ENCODE measurements at regions not wholly inside any gene's neighbourhood (a gene's known extent, or its start where the extent isn't known, plus 50 kb on each side); places are given as distances from the start of the nearest gene placed in this dataset.

DNA sequence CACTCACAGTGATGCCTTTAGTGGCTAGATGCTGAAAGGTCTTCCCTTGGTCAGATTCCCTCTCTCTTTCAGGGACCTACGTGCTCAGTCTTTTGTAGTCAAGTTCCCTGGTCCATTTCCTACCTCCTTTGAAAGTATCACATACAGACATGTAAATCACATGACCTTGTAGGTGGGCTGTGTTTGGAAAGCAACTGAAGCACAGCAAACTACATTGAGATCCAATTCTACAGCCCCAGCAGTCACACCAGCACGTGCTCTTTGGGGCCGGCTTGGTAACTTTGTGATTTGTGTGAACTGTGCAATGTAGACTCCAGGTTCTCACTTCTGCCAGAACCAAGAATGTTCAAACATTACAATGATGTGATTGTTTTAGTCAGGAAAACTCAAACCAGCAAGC lies 89.7 kb upstream of the PLPP4 start:
- Histone ChIP-seq H3K9me3 (no peaks in the 10 kb centered on the region), H3K27me3 (no peaks in the 10 kb centered on the region), H3K4me3 (no peak overlapping the region), H3K36me3 (no peaks in the 10 kb centered on the region), H3K4me1 (no peaks in the 10 kb centered on the region), H3K27ac (no peak overlapping the region)
- TF ChIP-seq POLR2A (IDR thresholded peaks at IDR 0.05) = no peak
- intact Hi-C loops (cut with DNase I) = no loop called here
- DNase-seq (ENCODE audit: extremely low spot score in 2 of 2) = no peak

DNA sequence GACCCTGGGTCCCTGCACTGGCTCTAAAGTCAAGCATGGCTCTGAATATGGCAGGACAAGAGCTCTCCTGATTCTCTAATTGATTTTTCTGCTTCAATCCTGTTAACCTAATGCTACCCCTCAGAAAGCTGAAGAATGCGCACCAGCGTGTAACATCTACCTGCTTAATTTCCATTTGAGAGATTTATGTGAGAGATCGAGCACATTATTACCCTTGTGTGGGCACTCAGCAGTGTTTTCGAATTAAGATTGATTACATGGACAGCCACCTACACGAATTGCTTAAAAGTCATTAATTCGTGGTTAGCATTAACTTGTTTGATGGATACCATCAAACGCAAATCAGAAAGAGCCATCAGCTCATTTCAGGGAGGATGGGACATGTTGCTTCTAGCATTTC lies 88.7 kb upstream of the PLPP4 start:
- TF ChIP-seq, protein P1, sequence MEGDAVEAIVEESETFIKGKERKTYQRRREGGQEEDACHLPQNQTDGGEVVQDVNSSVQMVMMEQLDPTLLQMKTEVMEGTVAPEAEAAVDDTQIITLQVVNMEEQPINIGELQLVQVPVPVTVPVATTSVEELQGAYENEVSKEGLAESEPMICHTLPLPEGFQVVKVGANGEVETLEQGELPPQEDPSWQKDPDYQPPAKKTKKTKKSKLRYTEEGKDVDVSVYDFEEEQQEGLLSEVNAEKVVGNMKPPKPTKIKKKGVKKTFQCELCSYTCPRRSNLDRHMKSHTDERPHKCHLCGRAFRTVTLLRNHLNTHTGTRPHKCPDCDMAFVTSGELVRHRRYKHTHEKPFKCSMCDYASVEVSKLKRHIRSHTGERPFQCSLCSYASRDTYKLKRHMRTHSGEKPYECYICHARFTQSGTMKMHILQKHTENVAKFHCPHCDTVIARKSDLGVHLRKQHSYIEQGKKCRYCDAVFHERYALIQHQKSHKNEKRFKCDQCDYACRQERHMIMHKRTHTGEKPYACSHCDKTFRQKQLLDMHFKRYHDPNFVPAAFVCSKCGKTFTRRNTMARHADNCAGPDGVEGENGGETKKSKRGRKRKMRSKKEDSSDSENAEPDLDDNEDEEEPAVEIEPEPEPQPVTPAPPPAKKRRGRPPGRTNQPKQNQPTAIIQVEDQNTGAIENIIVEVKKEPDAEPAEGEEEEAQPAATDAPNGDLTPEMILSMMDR (IDR thresholded peaks at IDR 0.05) = no peak
- no peak for TF ChIP-seq POLR2AphosphoS5 (IDR thresholded peaks at IDR 0.05; ENCODE audit: insufficient read depth in 1 of 2, low read depth in 1 of 2)
- TF ChIP-seq POLR2A (IDR thresholded peaks at IDR 0.05) = no peak
- Histone ChIP-seq H3K9me3 (no peaks in the 10 kb centered on the region), H3K27ac (no peak overlapping the region), H3K27me3 (no peaks in the 10 kb centered on the region), H3K36me3 (no peaks in the 10 kb centered on the region), H3K4me1 (no peaks in the 10 kb centered on the region), H3K4me3 (no peak overlapping the region)
- intact Hi-C loops (cut with DNase I) = no loop called here
- DNase-seq (ENCODE audit: extremely low spot score in 2 of 2) = no peak

DNA sequence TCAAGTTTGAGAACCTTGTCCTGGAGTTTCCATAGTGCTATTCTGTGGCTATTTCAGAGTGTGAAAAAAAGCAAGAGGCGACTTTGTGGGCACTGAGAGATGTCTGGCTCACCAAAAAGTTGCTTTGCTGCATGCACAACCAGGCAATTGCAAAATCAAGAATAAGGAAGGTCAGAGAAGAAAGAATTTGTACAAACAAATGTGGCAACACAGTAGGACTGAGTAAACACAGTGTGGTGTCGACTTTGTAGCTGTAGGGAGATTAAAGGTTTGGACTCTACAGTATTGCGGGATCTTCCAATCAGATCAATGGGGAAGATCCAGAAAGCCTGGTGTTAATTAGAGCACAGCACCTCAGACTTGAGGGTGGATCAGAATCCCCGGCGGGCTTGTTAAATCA lies 88.1 kb upstream of the PLPP4 start:
- intact Hi-C loops (cut with DNase I) = no loop called here
- TF ChIP-seq POLR2AphosphoS5 (IDR thresholded peaks at IDR 0.05; ENCODE audit: insufficient read depth in 1 of 2, low read depth in 1 of 2) = no peak
- no peak for TF ChIP-seq POLR2A (IDR thresholded peaks at IDR 0.05)
- H3K27ac ChIP-seq = no peak overlapping the region
- H3K27me3 ChIP-seq = no peaks in the 10 kb centered on the region
- H3K9me3 ChIP-seq = no peaks in the 10 kb centered on the region
- no peak overlapping the region for H3K4me3 ChIP-seq
- DNase-seq (ENCODE audit: extremely low spot score in 2 of 2) = no peak
- H3K4me1 ChIP-seq = no peaks in the 10 kb centered on the region
- H3K36me3 ChIP-seq = no peaks in the 10 kb centered on the region

DNA sequence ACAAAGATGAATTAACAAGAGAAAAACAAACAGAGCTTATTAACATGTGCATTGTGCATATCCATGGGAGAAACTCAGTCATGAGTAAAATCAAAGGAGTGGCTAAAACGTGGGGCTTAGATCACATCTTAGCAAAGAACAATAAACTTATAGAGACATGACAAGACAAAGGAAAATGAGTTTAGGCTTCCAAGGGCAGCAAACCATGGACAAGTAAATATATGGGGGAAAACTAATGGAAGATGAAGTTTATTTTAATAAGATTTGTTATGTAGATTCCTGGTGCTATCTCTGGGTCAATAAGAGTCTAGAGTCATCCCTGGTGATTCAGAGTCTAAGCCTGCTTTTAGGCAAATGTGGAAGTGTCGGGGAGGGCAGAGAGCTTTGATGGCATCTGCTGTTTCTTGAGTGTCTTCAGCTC lies 87.2 kb upstream of the PLPP4 start:
- Histone ChIP-seq H3K27me3 (no peaks in the 10 kb centered on the region), H3K9me3 (no peaks in the 10 kb centered on the region), H3K27ac (no peak overlapping the region), H3K4me3 (no peak overlapping the region), H3K4me1 (no peaks in the 10 kb centered on the region), H3K36me3 (no peaks in the 10 kb centered on the region)
- DNase-seq (ENCODE audit: extremely low spot score in 2 of 2) = no peak
- TF ChIP-seq, protein P1 (IDR thresholded peaks at IDR 0.05) = no peak
- no peak for TF ChIP-seq POLR2AphosphoS5 (IDR thresholded peaks at IDR 0.05; ENCODE audit: insufficient read depth in 1 of 2, low read depth in 1 of 2)
- TF ChIP-seq POLR2A (IDR thresholded peaks at IDR 0.05) = no peak
- intact Hi-C loops (cut with DNase I) = no loop called here

DNA sequence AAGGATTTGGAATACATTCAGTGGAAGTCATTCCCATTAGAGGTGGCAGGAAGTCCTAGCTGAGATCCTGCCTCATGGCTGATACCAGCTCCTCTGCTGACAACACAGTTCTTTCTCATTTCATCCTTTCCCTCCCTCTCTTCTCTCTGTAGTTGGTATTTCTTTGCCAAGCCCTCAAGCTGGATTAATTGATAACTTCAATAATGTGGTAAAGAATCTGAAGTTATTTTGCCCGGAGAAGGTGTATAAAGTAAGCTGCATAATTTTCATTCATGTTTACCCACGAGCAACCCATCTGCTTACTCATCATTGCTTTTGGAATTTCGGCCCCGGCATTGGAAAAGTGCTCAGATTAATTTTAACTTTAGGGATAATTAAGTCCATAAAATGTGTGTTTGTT lies 85.2 kb upstream of the PLPP4 start:
- intact Hi-C loops (cut with DNase I) = no loop called here
- Histone ChIP-seq H3K27me3 (no peaks in the 10 kb centered on the region), H3K36me3 (no peaks in the 10 kb centered on the region), H3K27ac (no peak overlapping the region), H3K4me3 (no peak overlapping the region), H3K9me3 (no peaks in the 10 kb centered on the region), H3K4me1 (no peaks in the 10 kb centered on the region)
- DNase-seq (ENCODE audit: extremely low spot score in 2 of 2) = peak in 1 of 2 donors; percentile 13
- no peak for TF ChIP-seq POLR2A (IDR thresholded peaks at IDR 0.05)
- no peak for TF ChIP-seq POLR2AphosphoS5 (IDR thresholded peaks at IDR 0.05; ENCODE audit: insufficient read depth in 1 of 2, low read depth in 1 of 2)
- TF ChIP-seq, protein P1 (IDR thresholded peaks at IDR 0.05) = no peak

DNA sequence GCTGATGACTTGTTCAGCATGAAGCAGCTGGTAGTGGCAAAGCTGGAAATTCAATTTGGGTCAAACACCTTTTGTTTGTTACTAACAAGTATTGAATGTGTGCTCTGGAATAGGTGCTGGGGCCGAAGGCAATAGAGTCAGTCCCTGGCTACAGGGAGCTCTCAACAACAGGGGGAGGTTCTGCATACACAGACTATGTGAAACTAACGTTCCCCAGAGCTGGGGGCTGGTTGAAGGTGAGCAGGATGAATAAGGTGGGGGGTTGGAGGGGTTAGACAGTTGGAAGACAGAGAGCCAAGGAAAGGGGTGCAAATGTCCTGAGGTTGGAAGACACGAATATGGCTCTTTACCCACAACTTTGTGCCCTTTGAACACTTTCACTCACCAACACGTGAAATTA lies 84.1 kb upstream of the PLPP4 start:
- no peaks in the 10 kb centered on the region for H3K36me3 ChIP-seq
- H3K27me3 ChIP-seq = no peaks in the 10 kb centered on the region
- H3K4me1 ChIP-seq = no peaks in the 10 kb centered on the region
- H3K27ac ChIP-seq = no peak overlapping the region
- intact Hi-C loops (cut with DNase I) = no loop called here
- peak in 1 of 2 donors; percentile 64 for DNase-seq (ENCODE audit: extremely low spot score in 2 of 2)
- H3K4me3 ChIP-seq = no peak overlapping the region
- TF ChIP-seq, protein P1 (IDR thresholded peaks at IDR 0.05) = no peak
- TF ChIP-seq POLR2A (IDR thresholded peaks at IDR 0.05) = no peak
- TF ChIP-seq POLR2AphosphoS5 (IDR thresholded peaks at IDR 0.05; ENCODE audit: insufficient read depth in 1 of 2, low read depth in 1 of 2) = no peak
- H3K9me3 ChIP-seq = no peaks in the 10 kb centered on the region
